ENCODE measurements at regions not wholly inside any gene's neighbourhood (a gene's known extent, or its start where the extent isn't known, plus 50 kb on each side); places are given as distances from the start of the nearest gene placed in this dataset.

GRCh38 chr14:101347893-101348777, 213.2 kb upstream of the DIO3 start:
- no peak for DNase-seq

- no peak for DNase-seq
Observed at GRCh38 chr14:101349108-101349507, 212.2 kb upstream of the DIO3 start.

GRCh38 chr14:101350021-101350420, 211.3 kb upstream of the DIO3 start:
- DNase-seq = no peak

- no peak for DNase-seq
Observed at GRCh38 chr14:101350691-101351090, 210.6 kb upstream of the DIO3 start.

GRCh38 chr14:101351146-101351545, 210.1 kb upstream of the DIO3 start:
- no peak for DNase-seq

- no peak for DNase-seq
Observed at GRCh38 chr14:101351769-101352168, 209.5 kb upstream of the DIO3 start.

- no peak for DNase-seq
Observed at GRCh38 chr14:101352567-101352966, 208.7 kb upstream of the DIO3 start.

GRCh38 chr14:101353422-101353821, 207.9 kb upstream of the DIO3 start:
- DNase-seq = no peak

GRCh38 chr14:101354726-101355125, 206.6 kb upstream of the DIO3 start:
- DNase-seq = no peak

GRCh38 chr14:101355284-101355683, 206.0 kb upstream of the DIO3 start:
- DNase-seq = no peak

GRCh38 chr14:101357038-101357437, 204.3 kb upstream of the DIO3 start:
- DNase-seq = no peak

- no peak for DNase-seq
Observed at GRCh38 chr14:101357559-101358319, 203.6 kb upstream of the DIO3 start.

- DNase-seq = no peak
Observed at GRCh38 chr14:101358320-101359125, 202.8 kb upstream of the DIO3 start.

- no peak for DNase-seq
Observed at GRCh38 chr14:101359221-101360053, 201.9 kb upstream of the DIO3 start.

GRCh38 chr14:101360054-101360911, 201.0 kb upstream of the DIO3 start:
- no peak for DNase-seq

GRCh38 chr14:101361044-101361443, 200.3 kb upstream of the DIO3 start:
- no peak for DNase-seq

GRCh38 chr14:101361451-101362433, 199.6 kb upstream of the DIO3 start:
- no peak for DNase-seq

GRCh38 chr14:101362529-101363260, 198.6 kb upstream of the DIO3 start:
- DNase-seq = no peak

- DNase-seq = no peak
Observed at GRCh38 chr14:101363261-101363555, 198.1 kb upstream of the DIO3 start.

All from DMS153 (cell line).